BE2C (cell line): ENCODE measurements at regions not wholly inside any gene's neighbourhood (a gene's known extent, or its start where the extent isn't known, plus 50 kb on each side); places are given as distances from the start of the nearest gene placed in this dataset.

Experiments
- DNase-seq: peaks from one replicate; pipeline ENCODE4 v3.0.0-alpha.2; 2020
- H3K27me3 ChIP-seq: fragments of 250-450 bp; sonication (Bioruptor Pico); 2 replicates; pipeline ENCODE4 v1.5.1; 2020; ENCODE audit warnings: mild to moderate bottlenecking
- H3K36me3 ChIP-seq: fragments of 250-450 bp; sonication (Bioruptor Pico); 2 replicates; pipeline ENCODE4 v1.5.1; 2020; ENCODE audit warnings: mild to moderate bottlenecking
- H3K4me1 ChIP-seq: fragments of 250-450 bp; sonication (Bioruptor Pico); 2 replicates; pipeline ENCODE4 v1.5.1; 2020
- H3K4me3 ChIP-seq: 2 replicates; pipeline ENCODE4 v1.5.1; 2011; ENCODE audit warnings: low read depth, low read length
- H3K9me3 ChIP-seq: fragments of 250-450 bp; sonication (Bioruptor Pico); 2 replicates; pipeline ENCODE4 v1.5.1; 2020
- CTCF ChIP-seq: IDR thresholded peaks from 2 replicates; pipeline ENCODE4 v1.5.1; 2012; ENCODE audit warnings: mild to moderate bottlenecking, low read depth, low read length

- TF ChIP-seq CTCF: no peak
- Histone ChIP-seq H3K9me3 (no peaks in the 10 kb centered on the region), H3K4me3 (no peak overlapping the region), H3K27me3 (no peaks in the 10 kb centered on the region), H3K4me1 (peaks cover 12% of the 10 kb centered on the region), H3K36me3 (no peaks in the 10 kb centered on the region)
- no peak for DNase-seq
Measured at GRCh38 chr5:71973563-71973962, 133.7 kb upstream of the MAP1B start.

- H3K9me3 ChIP-seq: no peaks in the 10 kb centered on the region
- no peak overlapping the region for H3K4me3 ChIP-seq
- DNase-seq: no peak
- TF ChIP-seq CTCF: no peak
- no peaks in the 10 kb centered on the region for H3K27me3 ChIP-seq
- H3K4me1 ChIP-seq: peaks cover 12% of the 10 kb centered on the region
- H3K36me3 ChIP-seq: no peaks in the 10 kb centered on the region
Measured at GRCh38 chr5:71974165-71974564, 133.1 kb upstream of the MAP1B start.

- Histone ChIP-seq H3K27me3 (no peaks in the 10 kb centered on the region), H3K4me3 (no peak overlapping the region), H3K36me3 (no peaks in the 10 kb centered on the region), H3K9me3 (no peaks in the 10 kb centered on the region), H3K4me1 (peaks cover 12% of the 10 kb centered on the region)
- DNase-seq: no peak
- TF ChIP-seq CTCF: no peak
Measured at GRCh38 chr5:71974622-71975021, 132.7 kb upstream of the MAP1B start.

GRCh38 chr5:71976449-71976848 lies 130.8 kb upstream of the MAP1B start:
- no peaks in the 10 kb centered on the region for H3K9me3 ChIP-seq
- DNase-seq: no peak
- no peak overlapping the region for H3K4me3 ChIP-seq
- TF ChIP-seq CTCF: no peak
- no peaks in the 10 kb centered on the region for H3K36me3 ChIP-seq
- no peaks in the 10 kb centered on the region for H3K27me3 ChIP-seq
- H3K4me1 ChIP-seq: peaks cover 12% of the 10 kb centered on the region

- Histone ChIP-seq H3K36me3 (no peaks in the 10 kb centered on the region), H3K9me3 (no peaks in the 10 kb centered on the region), H3K4me3 (no peak overlapping the region), H3K4me1 (peaks cover 5% of the 10 kb centered on the region), H3K27me3 (no peaks in the 10 kb centered on the region)
- no peak for TF ChIP-seq CTCF
- DNase-seq: no peak
Measured at GRCh38 chr5:71977311-71977710, 130.0 kb upstream of the MAP1B start.

- H3K4me3 ChIP-seq: no peak overlapping the region
- H3K9me3 ChIP-seq: no peaks in the 10 kb centered on the region
- H3K4me1 ChIP-seq: peaks cover 4% of the 10 kb centered on the region
- H3K36me3 ChIP-seq: no peaks in the 10 kb centered on the region
- DNase-seq: no peak
- no peaks in the 10 kb centered on the region for H3K27me3 ChIP-seq
- TF ChIP-seq CTCF: no peak
Measured at GRCh38 chr5:71978216-71978615, 129.1 kb upstream of the MAP1B start.
